SH-SY5Y (cell line): ENCODE measurements at regions not wholly inside any gene's neighbourhood (a gene's known extent, or its start where the extent isn't known, plus 50 kb on each side); places are given as distances from the start of the nearest gene placed in this dataset.

Experiments used
- GATA2 ChIP-seq: IDR thresholded peaks from 2 replicates; pipeline ENCODE4 v1.6.1; 2011; ENCODE audit warnings: mild to moderate bottlenecking, low read depth, low read length
- GATA3 ChIP-seq: IDR thresholded peaks from 2 replicates; pipeline ENCODE4 v1.6.1; 2011; ENCODE audit warnings: low read depth, mild to moderate bottlenecking, low read length, moderate library complexity

- TF ChIP-seq GATA2 (no peak), GATA3 (no peak)
Observed at GRCh38 chr1:222040955-222041354, 299.1 kb upstream of the DUSP10 start.

DNA sequence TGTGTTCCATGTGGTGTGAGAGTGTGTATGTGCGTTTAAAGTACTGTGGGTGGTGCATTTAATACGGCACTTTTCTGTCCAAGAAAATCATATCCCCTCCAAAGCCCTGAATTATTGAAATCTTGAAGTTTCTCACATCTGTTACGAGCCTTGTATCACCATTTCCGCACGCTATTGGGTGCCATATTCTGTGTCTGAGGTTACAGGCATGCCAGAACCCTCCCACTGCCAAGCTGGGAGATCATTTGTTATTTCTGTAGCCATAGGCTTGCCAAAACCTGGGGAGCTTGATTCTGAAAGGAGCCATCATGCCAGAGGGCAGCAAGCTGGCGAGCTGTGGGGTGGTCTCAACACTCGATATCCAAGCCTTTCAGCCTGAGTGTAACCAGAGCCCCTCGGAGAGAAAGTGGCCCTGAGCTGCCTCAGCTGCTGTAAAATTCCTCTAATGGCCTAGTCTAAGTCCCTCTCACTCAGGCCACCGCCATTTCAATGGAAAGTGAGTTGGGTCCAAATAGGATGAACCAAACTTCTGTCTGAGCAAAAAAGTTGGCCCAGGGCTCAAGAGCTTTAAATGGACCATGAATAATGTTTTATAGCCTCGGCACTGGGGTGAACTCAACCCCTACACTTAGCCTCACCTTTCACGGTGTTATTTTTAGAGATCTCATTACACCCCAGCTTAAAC is 298.4 kb upstream of the DUSP10 start:
- no peak for TF ChIP-seq GATA3
- no peak for TF ChIP-seq GATA2

GRCh38 chr1:222038971-222039370 is 297.1 kb upstream of the DUSP10 start:
- TF ChIP-seq GATA3 (no peak), GATA2 (no peak)

DNA sequence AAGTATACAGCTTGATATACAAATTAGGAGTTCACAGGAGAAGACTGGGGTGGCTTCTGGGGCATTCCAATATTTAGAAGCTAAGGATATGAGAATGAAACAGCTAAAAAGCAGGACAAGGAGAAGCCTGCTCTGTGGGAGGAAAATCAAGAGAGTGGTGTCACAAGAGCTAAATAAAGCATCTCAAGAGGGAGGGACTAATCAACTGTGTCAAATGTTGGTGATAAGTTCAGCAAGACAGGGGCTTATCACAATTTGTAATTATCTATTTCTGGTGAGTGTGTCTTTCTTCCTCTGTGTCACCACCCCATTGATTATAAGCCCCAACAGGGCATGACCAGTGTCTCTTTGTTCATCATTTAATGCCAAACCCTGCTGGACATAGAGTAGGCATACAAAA is 295.8 kb upstream of the DUSP10 start:
- TF ChIP-seq GATA2 (no peak), GATA3 (no peak)

DNA sequence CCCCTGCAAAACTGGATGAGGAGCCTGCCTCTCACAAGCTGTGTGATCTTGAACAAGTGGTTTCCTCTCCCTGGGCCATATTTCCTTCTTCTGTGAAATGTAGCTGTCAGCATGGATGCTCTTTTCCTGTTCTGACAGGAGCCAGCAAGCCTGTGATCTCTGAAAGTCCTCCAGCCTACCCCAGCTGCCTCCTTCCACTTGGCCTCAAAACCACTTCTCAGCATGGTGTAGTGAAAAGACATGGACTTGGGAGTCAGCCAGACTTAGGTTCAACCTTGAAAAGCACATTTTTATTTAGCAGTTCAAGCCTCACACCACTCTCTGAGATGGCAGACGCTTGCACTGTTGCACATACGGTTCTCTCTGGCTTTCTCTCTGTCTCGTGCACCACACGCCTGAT is 292.9 kb upstream of the DUSP10 start:
- TF ChIP-seq GATA3 (no peak), GATA2 (no peak)

DNA sequence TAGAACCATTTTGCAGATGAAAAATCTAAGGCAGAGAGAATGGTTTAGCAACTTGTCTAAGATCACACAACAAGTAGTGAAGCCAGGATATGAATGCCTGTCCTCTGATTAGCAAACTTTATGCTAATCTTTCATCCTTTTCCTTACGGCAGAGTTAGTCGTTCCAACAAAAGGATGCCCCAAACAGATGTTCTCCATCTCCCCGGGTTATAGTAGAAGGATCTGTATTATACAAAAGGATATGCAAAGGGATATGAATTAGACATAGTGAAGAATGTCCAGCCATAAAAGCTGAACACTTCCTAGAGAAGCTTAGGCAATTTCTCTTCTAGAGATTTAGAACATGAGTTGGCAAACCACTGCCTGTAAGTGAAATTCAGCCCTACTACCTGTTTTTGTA is 291.6 kb upstream of the DUSP10 start:
- no peak for TF ChIP-seq GATA3

DNA sequence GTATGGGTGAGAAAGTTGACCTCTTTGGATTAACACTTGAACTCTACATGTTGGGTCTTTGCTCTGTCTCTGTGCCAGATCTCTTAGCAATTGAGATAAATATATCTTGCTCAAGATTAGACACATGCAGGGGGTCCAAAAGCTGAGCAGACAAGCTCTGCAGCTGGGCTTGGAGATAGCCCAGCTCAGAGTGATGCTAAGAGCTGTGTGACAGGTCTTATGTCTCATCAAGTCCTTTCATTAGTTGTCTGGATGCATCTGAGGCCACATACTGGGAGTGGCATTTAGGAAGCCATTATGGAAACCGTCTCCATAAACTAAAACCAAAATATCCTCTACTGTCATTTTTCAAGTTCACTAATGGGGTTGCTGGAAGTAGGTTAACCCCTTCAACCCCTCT is 289.4 kb upstream of the DUSP10 start:
- TF ChIP-seq GATA2 (no peak), GATA3 (no peak)

DNA sequence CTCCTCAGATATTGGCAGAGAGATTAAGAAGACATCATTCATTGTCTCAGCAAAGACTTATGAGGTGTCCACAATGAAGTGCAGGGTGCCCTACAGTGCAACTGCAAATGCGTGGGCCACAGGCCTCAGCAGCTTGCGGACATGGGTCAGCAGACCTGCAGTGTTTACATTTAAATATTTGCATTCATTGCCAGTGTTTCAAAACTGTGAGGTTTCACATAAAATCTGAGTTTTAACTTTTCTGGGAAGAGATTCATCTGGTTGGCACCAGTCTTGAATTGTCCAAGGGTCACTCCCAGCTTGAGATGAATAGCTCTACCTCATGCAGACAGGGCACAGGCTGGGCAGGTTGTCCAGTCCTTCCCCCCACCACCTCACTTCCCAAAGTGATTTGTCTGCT is 286.8 kb upstream of the DUSP10 start:
- TF ChIP-seq GATA3 (no peak), GATA2 (no peak)

- no peak for TF ChIP-seq GATA3
Observed at GRCh38 chr1:222028116-222028515, 286.2 kb upstream of the DUSP10 start.

GRCh38 chr1:222026280-222026679 is 284.4 kb upstream of the DUSP10 start:
- no peak for TF ChIP-seq GATA2
- TF ChIP-seq GATA3, result no peak

DNA sequence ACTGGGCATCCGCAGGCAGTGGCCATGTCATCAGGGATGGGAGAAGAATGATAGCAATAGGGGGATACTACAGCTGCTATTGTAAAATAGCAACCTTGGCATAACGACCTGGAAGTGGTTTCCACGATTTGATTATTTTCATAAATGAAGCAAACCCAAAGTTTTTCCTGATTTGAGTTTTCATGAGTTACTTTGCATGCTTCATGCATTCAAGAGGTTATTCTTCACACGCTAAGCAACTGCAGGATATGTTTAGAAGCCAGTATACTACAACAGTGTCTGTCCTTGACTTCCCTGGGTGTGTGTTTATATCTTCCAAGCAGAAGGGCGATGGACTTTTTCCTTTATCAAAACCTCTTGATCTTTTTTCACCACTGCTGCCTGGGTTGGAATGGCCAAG is 281.1 kb upstream of the DUSP10 start:
- no peak for TF ChIP-seq GATA2
- no peak for TF ChIP-seq GATA3

DNA sequence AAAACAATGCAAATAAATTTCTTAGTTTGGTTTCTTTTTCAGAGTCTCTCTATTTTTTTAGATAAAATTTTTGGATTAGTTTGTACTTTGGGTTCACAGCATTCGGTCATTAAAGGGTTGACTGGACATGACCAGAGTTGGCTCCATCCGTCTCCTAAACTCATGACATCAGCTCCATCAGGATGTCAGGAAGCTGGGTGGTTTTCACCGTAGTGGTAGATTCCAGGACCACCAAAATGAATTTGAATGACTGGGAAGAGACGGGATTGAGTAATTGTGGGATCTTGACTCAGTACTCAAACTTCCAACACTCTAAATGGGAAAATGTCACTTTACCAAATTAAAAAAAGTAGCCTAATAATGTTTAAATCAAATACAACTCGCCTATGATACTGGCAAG is 279.2 kb upstream of the DUSP10 start:
- TF ChIP-seq GATA3 (no peak), GATA2 (no peak)

DNA sequence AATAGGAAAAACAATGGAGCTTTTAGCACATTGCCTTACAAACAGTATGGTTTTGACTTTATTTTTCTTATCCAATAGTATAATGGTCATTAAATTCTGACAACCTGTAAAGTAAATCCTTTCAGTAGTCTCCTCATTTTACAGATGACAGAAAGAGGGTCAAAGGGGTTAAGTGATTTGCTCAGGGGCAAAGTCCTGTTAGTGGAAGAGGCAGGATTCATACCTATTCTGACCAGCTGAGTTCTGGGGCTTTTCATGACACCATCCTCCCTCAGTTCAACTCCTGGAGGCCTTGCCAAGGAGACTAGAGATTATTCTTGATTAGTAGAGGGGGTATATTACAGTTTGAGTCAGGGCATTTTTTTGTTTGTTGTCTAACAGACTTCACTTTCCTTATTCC is 278.7 kb upstream of the DUSP10 start:
- TF ChIP-seq GATA3 (no peak), GATA2 (no peak)

GRCh38 chr1:222019029-222019428 is 277.1 kb upstream of the DUSP10 start:
- no peak for TF ChIP-seq GATA3
- TF ChIP-seq GATA2, result no peak

DNA sequence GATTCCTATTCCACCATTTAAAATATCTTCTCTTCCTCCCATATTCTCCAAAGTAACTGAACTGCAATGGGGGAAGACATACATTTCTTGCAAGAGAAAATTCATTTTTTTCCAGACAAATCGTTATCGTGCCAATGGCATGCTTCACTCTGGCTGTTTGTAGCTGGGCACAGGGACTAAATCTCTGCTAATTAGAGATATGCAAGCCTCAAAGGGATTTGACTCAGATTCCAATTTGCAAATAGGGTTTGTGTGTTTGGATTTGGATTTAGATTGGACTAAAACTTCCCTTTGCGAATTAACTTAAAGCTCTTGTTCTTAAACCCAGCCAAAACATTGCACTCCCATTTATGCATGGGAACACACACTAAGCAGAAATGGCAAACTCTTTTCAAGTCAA is 276.2 kb upstream of the DUSP10 start:
- TF ChIP-seq GATA2 (no peak), GATA3 (no peak)

- no peak for TF ChIP-seq GATA2
- TF ChIP-seq GATA3, result no peak
Observed at GRCh38 chr1:222015686-222016085, 273.8 kb upstream of the DUSP10 start.

- TF ChIP-seq GATA3, result no peak
- TF ChIP-seq GATA2, result no peak
Observed at GRCh38 chr1:222014001-222014400, 272.1 kb upstream of the DUSP10 start.

DNA sequence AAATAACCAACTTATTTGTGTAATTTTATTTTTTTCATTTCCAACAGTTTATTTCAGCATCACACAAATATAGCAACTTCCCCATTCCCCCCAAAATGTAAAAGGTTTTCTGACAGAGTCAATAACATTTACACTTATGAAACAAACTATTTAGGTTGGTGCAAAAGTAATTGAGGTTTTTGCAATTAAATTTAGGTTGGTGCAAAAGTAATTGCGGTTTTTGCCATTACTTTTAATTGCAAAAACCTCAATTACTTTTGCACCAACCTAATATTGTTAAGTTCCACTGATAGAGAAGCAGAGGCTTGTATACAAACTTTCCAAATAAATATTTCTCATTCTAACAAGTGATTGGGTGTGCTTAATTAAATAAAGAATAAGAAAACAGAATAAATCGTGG is 270.9 kb upstream of the DUSP10 start:
- no peak for TF ChIP-seq GATA3
- no peak for TF ChIP-seq GATA2

- no peak for TF ChIP-seq GATA3
- TF ChIP-seq GATA2, result no peak
Observed at GRCh38 chr1:222010306-222010705, 268.4 kb upstream of the DUSP10 start.
